GM12865 (cell line): ENCODE measurements at regions not wholly inside any gene's neighbourhood (a gene's known extent, or its start where the extent isn't known, plus 50 kb on each side); places are given as distances from the start of the nearest gene placed in this dataset.

Source experiments
- DNase-seq: peaks from one replicate; pipeline ENCODE4 v3.0.0; 2010; ENCODE audit warnings: low read depth
- H3K4me3 ChIP-seq: 2 replicates; pipeline ENCODE4 v1.5.1; 2011; ENCODE audit warnings: mild to moderate bottlenecking, low read depth, low read length, control low read depth
- TF ChIP-seq, protein P1 (sequence below): IDR thresholded peaks from 2 replicates; pipeline ENCODE4 v1.5.1; 2011; ENCODE audit warnings: low read length, control low read depth, low read depth, inconsistent platforms; ENCODE audit not compliant: insufficient read depth; ENCODE audit errors: missing control alignments

- no peak for DNase-seq
- TF ChIP-seq, protein P1, sequence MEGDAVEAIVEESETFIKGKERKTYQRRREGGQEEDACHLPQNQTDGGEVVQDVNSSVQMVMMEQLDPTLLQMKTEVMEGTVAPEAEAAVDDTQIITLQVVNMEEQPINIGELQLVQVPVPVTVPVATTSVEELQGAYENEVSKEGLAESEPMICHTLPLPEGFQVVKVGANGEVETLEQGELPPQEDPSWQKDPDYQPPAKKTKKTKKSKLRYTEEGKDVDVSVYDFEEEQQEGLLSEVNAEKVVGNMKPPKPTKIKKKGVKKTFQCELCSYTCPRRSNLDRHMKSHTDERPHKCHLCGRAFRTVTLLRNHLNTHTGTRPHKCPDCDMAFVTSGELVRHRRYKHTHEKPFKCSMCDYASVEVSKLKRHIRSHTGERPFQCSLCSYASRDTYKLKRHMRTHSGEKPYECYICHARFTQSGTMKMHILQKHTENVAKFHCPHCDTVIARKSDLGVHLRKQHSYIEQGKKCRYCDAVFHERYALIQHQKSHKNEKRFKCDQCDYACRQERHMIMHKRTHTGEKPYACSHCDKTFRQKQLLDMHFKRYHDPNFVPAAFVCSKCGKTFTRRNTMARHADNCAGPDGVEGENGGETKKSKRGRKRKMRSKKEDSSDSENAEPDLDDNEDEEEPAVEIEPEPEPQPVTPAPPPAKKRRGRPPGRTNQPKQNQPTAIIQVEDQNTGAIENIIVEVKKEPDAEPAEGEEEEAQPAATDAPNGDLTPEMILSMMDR: no peak
- no peak overlapping the region for H3K4me3 ChIP-seq
Observed at GRCh38 chr5:143986516-143987212, 174.7 kb downstream of the HMHB1 start.

DNA sequence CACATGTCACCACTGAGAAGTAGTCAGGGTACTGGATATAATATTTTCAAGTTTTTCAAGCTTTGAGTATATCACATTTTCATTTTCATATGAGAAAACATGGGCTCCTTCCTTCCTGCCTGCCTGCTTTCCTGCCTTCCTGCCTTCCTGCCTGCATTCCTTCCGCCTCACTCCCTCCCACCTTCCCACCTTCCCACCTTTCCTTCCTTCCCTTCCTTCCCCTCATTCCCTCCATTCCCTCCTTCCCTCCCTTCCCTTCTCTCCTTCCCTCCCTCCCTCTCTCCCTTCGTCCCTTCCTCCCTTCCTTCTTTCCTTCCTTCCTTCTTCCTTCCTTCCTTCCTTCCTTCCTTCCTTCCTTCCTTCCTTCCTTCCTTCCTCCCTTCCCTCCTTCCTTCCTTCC, 175.3 kb downstream of the HMHB1 start:
- TF ChIP-seq, protein P1: no peak
- no peak for DNase-seq
- no peak overlapping the region for H3K4me3 ChIP-seq

DNA sequence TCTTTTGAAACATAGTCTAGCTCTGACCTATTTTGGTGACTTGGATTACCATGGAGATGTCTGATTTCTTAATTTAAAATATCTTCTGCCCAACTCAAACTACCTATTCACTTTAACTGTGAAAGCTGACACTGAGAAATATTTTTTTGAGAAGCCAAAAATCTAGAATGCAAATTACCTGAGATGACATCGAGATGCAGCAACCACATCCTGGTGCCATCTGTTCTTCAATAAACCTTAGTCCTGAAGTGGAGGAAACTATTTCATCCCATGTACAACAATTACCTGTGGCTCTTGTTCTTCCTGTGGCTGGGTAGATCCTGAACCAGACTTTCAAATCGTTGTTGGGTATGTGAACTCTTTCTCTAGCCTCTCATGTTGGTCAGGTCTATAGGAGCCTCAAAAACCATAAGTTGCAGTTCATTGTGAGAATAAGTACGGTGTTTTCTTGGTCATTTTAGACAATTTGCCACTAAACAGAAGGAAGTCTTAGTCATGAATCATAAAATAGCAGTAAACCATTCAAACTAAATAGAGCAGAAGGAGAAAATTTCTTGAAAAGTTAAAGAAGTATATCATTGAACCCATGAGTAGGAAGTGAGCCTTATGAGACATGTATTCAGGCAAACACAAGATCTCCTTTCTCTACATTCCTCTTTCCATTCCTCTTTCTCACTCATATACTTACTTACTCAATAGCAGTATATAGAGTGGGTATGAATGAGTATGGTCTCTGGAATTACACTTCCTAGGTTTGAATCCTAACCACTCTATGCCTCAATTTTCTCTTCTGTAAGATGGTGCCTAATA, 176.0 kb downstream of the HMHB1 start:
- TF ChIP-seq, protein P1: no peak
- no peak overlapping the region for H3K4me3 ChIP-seq
- DNase-seq: peak; percentile 28

DNA sequence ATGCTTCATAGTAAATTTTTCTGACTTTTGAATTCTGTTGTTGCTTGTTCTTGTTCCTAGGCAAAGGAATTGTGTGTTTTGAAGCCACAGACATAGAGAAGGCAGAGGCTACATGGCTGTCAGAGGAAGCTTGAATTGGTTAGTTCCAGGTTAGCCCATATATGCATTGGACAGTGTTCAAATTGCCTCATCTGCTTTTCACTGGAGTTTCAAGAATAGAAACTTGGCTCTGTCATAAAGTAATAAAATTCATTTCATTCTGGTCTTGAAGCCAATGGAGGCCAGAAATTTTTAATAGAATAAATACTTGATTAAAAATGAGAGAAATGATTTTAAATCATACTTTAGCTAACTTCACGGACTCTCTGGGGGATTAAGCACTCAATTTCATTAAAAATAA, 178.0 kb downstream of the YIPF5 start:
- no peak overlapping the region for H3K4me3 ChIP-seq
- TF ChIP-seq, protein P1: no peak

GRCh38 chr5:144002876-144003275, 167.6 kb downstream of the YIPF5 start:
- TF ChIP-seq, protein P1: no peak
- no peak overlapping the region for H3K4me3 ChIP-seq
- no peak for DNase-seq

More for the DNA sequence above, 178.0 kb downstream of the YIPF5 start:
- no peak for DNase-seq

DNA sequence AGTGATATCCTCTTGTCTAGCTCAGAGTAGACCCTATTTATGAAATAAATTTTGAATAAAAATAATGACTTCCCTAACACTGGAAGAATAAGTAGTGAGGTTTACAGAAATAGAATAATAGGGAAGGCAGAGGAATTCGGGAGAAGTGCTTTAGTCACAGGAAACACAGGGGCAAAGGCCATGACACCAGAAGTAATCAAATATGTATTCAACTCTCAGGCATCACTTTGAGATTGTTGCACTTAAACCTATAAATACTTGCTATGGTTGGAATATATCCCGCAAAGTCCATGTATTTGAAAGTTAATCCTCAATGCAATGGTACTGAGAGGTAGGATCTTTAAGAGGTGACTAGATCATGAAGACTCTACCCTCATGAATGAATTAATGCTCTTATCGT, 166.8 kb downstream of the YIPF5 start:
- DNase-seq: no peak

More for the DNA sequence above, 166.8 kb downstream of the YIPF5 start:
- TF ChIP-seq, protein P1: no peak
- H3K4me3 ChIP-seq: no peak overlapping the region
